ENCODE measurements at regions not wholly inside any gene's neighbourhood (a gene's known extent, or its start where the extent isn't known, plus 50 kb on each side); places are given as distances from the start of the nearest gene placed in this dataset.

- no peak for TF ChIP-seq CTCF (IDR thresholded peaks at IDR 0.05)
- Mint-ChIP-seq H3K36me3 (ENCODE audit: low read depth) (no peaks in the 10 kb centered on the region), H3K4me1 (ENCODE audit: low read depth) (no peaks in the 10 kb centered on the region), H3K27ac (no peak overlapping the region), H3K9me3 (no peaks in the 10 kb centered on the region), H3K4me3 (no peak overlapping the region), H3K27me3 (no peaks in the 10 kb centered on the region)
- ATAC-seq (no peak), DNase-seq (no peak)
- POLR2A ChIA-PET: no interaction called here
- CTCF ChIA-PET: no interaction called here
- intact Hi-C loops (cut with micrococcal nuclease): no loop called here
Measured at GRCh38 chrX:4175221-4175620, 461.8 kb upstream of the PRKX start.

- no peak for DNase-seq
- no peak for ATAC-seq
- intact Hi-C loops (cut with micrococcal nuclease): no loop called here
- Mint-ChIP-seq H3K4me1 (ENCODE audit: low read depth) (no peaks in the 10 kb centered on the region), H3K9me3 (no peaks in the 10 kb centered on the region), H3K4me3 (no peak overlapping the region), H3K27ac (no peak overlapping the region), H3K27me3 (no peaks in the 10 kb centered on the region), H3K36me3 (ENCODE audit: low read depth) (no peaks in the 10 kb centered on the region)
- no peak for TF ChIP-seq CTCF (IDR thresholded peaks at IDR 0.05)
- ChIA-PET POLR2A (no interaction called here), CTCF (no interaction called here)
Measured at GRCh38 chrX:4173743-4174142, 460.3 kb upstream of the PRKX start.

GRCh38 chrX:4151798-4152197 is 438.3 kb upstream of the PRKX start:
- ChIA-PET POLR2A (no interaction called here), CTCF (no interaction called here)
- H3K36me3 Mint-ChIP-seq (ENCODE audit: low read depth): no peaks in the 10 kb centered on the region
- H3K27ac Mint-ChIP-seq: no peak overlapping the region
- H3K4me3 Mint-ChIP-seq: no peak overlapping the region
- no peak for DNase-seq
- H3K4me1 Mint-ChIP-seq (ENCODE audit: low read depth): no peaks in the 10 kb centered on the region
- ATAC-seq: no peak
- intact Hi-C loops (cut with micrococcal nuclease): no loop called here
- H3K27me3 Mint-ChIP-seq: no peaks in the 10 kb centered on the region
- no peaks in the 10 kb centered on the region for H3K9me3 Mint-ChIP-seq
- no peak for TF ChIP-seq CTCF (IDR thresholded peaks at IDR 0.05)

DNA sequence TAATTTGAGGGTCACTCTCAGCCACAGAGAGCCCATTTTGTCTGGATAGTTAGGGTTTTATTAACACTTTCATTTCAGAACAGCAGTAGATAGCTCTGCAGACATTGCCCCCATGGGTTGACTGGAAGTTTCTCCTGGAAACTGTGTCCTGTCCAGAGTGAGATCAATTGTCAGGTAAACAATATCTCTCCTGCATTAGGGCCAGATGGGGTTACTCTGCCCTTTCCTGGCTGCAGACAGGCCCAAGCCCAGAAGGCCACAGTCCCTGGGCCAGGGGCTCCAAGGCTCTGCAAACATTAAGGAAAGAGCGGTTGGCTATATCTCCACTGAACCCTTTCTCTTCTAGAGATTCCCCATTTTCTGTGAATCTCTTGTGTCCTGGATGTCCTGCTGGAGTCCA is 436.8 kb upstream of the PRKX start:
- ChIA-PET CTCF (no interaction called here), POLR2A (no interaction called here)
- intact Hi-C loops (cut with micrococcal nuclease): no loop called here
- Mint-ChIP-seq H3K36me3 (ENCODE audit: low read depth) (no peaks in the 10 kb centered on the region), H3K27me3 (no peaks in the 10 kb centered on the region), H3K4me1 (ENCODE audit: low read depth) (no peaks in the 10 kb centered on the region), H3K4me3 (no peak overlapping the region), H3K9me3 (no peaks in the 10 kb centered on the region), H3K27ac (no peak overlapping the region)
- ATAC-seq (no peak), DNase-seq (no peak)
- TF ChIP-seq CTCF (IDR thresholded peaks at IDR 0.05): no peak

DNA sequence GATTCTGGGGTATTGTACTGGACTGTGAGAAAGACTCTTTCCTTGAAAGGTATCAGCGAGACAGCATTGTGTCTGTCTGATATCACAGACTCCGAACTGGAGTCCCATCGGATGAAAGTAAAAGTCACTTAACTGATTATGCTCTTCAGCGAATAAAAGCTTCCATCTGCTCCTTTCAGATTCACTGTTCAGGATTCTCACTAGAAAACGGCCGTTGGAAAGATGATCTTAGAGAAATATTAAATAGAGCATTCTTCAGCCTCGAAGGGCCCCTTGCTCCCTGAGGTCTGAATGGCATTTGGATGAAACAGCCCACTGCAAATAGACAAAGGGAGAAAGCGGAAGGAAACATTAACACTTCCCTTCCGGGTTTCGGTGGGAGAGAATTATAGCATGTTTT is 416.2 kb upstream of the PRKX start:
- ChIA-PET CTCF (no interaction called here), POLR2A (no interaction called here)
- no peaks in the 10 kb centered on the region for H3K27me3 Mint-ChIP-seq
- H3K27ac Mint-ChIP-seq: no peak overlapping the region
- ATAC-seq (no peak), DNase-seq (no peak)
- H3K36me3 Mint-ChIP-seq (ENCODE audit: low read depth): no peaks in the 10 kb centered on the region
- H3K9me3 Mint-ChIP-seq: no peaks in the 10 kb centered on the region
- H3K4me3 Mint-ChIP-seq: no peak overlapping the region
- intact Hi-C loops (cut with micrococcal nuclease): no loop called here
- no peaks in the 10 kb centered on the region for H3K4me1 Mint-ChIP-seq (ENCODE audit: low read depth)
- TF ChIP-seq CTCF (IDR thresholded peaks at IDR 0.05): no peak
